HEK293T (cell line): ENCODE measurements at regions not wholly inside any gene's neighbourhood (a gene's known extent, or its start where the extent isn't known, plus 50 kb on each side); places are given as distances from the start of the nearest gene placed in this dataset.

ENCODE experiments used
- CTCF ChIA-PET: fragments of 350-600 bp; formaldehyde crosslinking; extraction: SDS; loops from one replicate; lab custom pipeline; 2021; ENCODE audit warnings: antibody characterized with exemption, inconsistent platforms; lab: Yijun Ruan, JAX
- POLR2A ChIA-PET: fragments of 350-600 bp; formaldehyde crosslinking; extraction: SDS; loops from one replicate; lab custom pipeline; 2020; ENCODE audit warnings: antibody characterized with exemption, inconsistent platforms; lab: Yijun Ruan, JAX
- DNase-seq: peaks from one replicate; pipeline ENCODE4 v3.0.0; 2012; ENCODE audit warnings: mixed read lengths; ENCODE audit errors: extremely low spot score
- ARNT ChIP-seq: fragments of 450-650 bp; IDR thresholded peaks from 2 replicates; pipeline ENCODE4 v1.6.1; 2017; ENCODE audit warnings: mild to moderate bottlenecking
- BHLHE40 ChIP-seq: fragments of 450-650 bp; IDR thresholded peaks from 2 replicates; pipeline ENCODE4 v1.6.1; 2016; ENCODE audit warnings: mild to moderate bottlenecking, moderate library complexity, borderline replicate concordance
- CTBP1 ChIP-seq: fragments of 450-650 bp; IDR thresholded peaks from 2 replicates; pipeline ENCODE4 v1.6.1; 2016; ENCODE audit warnings: borderline replicate concordance
- ELF4 ChIP-seq: fragments of 450-650 bp; IDR thresholded peaks from 2 replicates; pipeline ENCODE4 v1.6.1; 2017; ENCODE audit warnings: antibody characterized with exemption
- FOXA1 ChIP-seq: fragments of 450-650 bp; IDR thresholded peaks from 2 replicates; pipeline ENCODE4 v1.6.1; 2016; ENCODE audit warnings: mild to moderate bottlenecking
- FOXK2 ChIP-seq: fragments of 450-650 bp; IDR thresholded peaks from 2 replicates; pipeline ENCODE4 v1.6.1; 2016; ENCODE audit warnings: mild to moderate bottlenecking
- FOXM1 ChIP-seq: fragments of 450-650 bp; IDR thresholded peaks from 2 replicates; pipeline ENCODE4 v1.6.1; 2017; ENCODE audit warnings: mild to moderate bottlenecking, borderline replicate concordance
- HDGF ChIP-seq: fragments of 450-650 bp; IDR thresholded peaks from 2 replicates; pipeline ENCODE4 v1.6.1; 2017; ENCODE audit warnings: antibody characterized with exemption, borderline replicate concordance
- L3MBTL2 ChIP-seq: fragments of 450-650 bp; conservative IDR thresholded peaks from 2 replicates; pipeline ENCODE4 v1.6.1; 2016; ENCODE audit warnings: mild to moderate bottlenecking
- LEF1 ChIP-seq: fragments of 450-650 bp; IDR thresholded peaks from 2 replicates; pipeline ENCODE4 v1.6.1; 2017; ENCODE audit warnings: mild to moderate bottlenecking, borderline replicate concordance
- NFRKB ChIP-seq: fragments of 450-650 bp; IDR thresholded peaks from 2 replicates; pipeline ENCODE4 v1.6.1; 2016; ENCODE audit warnings: mild to moderate bottlenecking, moderate library complexity
- PKNOX1 ChIP-seq: fragments of 450-650 bp; IDR thresholded peaks from 2 replicates; pipeline ENCODE4 v1.6.1; 2016
- SP1 ChIP-seq: fragments of 450-650 bp; IDR thresholded peaks from 2 replicates; pipeline ENCODE4 v1.6.1; 2017
- SUZ12 ChIP-seq: fragments of 450-650 bp; IDR thresholded peaks from 2 replicates; pipeline ENCODE4 v1.6.1; 2016; ENCODE audit warnings: mild to moderate bottlenecking
- TARDBP ChIP-seq: fragments of 450-650 bp; IDR thresholded peaks from 2 replicates; pipeline ENCODE4 v1.6.1; 2016
- ZNF384 ChIP-seq: fragments of 450-650 bp; IDR thresholded peaks from 2 replicates; pipeline ENCODE4 v1.6.1; 2016

- POLR2A ChIA-PET = no interaction called here
- DNase-seq = no peak
- CTCF ChIA-PET = no interaction called here
- TF ChIP-seq ARNT (no peak), ZNF384 (no peak), NFRKB (no peak), LEF1 (no peak), SP1 (no peak), PKNOX1 (no peak), L3MBTL2 (no peak), FOXM1 (no peak), HDGF (no peak), CTBP1 (no peak), SUZ12 (no peak), FOXK2 (no peak), ELF4 (no peak), TARDBP (no peak), BHLHE40 (no peak), FOXA1 (no peak)
These were observed 83.2 kb upstream of the EIF5 start for GRCh38 chr14:103250874-103251273.

DNA sequence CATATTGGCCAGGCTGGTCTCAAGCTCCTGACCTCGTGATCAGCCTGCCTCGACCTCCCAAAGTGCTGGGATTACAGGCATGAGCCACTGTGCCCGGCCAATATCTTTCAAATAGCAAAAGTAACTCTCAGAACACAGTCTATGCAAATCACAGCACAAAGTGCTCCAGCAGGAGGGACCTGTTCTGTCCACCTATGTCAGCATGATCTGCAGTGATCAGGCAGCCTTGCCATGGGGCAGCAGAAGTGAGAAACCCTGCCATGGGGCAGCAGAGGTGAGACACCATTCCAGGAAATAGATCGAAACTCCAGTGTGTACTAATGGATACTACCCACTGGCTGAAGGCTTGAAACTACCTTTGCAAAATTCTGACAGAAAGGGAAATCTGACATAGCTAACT is 78.5 kb upstream of the EIF5 start:
- DNase-seq = no peak
- ChIA-PET CTCF (no interaction called here), POLR2A (no interaction called here)
- TF ChIP-seq FOXM1 = no peak
- TF ChIP-seq ARNT = no peak

DNA sequence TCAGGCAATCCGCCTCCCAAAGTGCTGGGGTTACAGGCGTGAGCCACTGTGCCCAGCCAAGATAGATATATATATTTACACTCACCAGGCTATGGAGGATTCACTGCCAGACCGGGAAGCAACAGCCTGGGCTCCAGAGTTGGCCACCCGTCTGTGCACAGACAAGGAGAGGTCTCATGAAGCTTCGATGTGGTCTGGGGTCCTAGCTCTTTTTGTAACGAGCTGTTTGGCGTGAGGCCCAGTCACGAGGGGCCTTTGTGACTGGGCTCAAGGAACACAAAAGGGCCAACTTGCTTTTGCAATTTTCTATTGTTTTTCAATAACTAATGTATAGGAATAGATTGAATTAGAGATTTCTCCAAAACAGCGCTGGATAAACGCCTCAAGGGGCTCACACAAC is 77.6 kb upstream of the EIF5 start:
- no peak for DNase-seq
- ChIA-PET CTCF (interaction anchor here (0.6 kb wide), 1 partner anchor 411 kb away, joined by 5 read pairs; no protein-coding TSS in a partner anchor), POLR2A (no interaction called here)
- TF ChIP-seq BHLHE40 (no peak), HDGF (no peak), PKNOX1 (no peak), SUZ12 (no peak), FOXK2 (no peak), CTBP1 (no peak), ZNF384 (no peak), ELF4 (no peak), FOXM1 (no peak), SP1 (no peak), LEF1 (no peak), ARNT (no peak)

DNA sequence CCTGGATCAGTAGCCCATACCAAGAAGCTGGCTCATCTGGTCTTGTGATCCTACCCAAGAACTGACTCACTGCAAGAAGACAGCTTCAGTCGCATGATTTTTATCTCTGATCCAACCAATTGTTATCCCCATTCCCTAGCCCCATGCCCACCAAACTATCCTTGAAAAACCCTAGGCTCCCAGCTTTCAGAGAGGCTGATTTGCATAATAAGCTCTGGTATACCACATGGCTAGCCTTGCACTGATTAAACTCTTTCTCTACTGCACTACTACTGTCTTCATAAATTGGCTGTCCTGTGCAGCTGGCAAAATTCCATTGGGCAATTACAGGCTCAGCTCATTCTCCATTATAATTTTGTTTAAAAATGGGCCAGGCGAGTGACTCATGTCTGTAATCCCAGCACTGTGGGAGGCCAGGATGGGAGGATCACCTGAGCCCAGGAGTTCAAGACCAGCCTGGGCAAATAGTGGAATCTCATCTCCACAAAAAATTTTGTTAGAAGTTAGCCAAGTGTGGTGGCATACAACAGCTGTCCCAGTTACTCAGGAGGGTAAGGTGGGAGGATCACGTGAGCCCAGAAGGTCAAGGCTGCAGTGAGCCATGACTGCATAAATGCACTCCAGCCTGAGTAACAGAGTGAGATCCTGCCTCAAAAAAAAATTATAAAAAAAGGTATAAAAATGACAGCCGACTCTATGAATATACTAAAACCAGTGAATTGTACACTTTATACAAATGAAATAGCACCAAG is 76.7 kb upstream of the EIF5 start:
- DNase-seq = no peak
- ChIA-PET CTCF (no interaction called here), POLR2A (no interaction called here)
- TF ChIP-seq ARNT (no peak), BHLHE40 (no peak), CTBP1 (no peak), SP1 (no peak), SUZ12 (no peak), FOXK2 (no peak), L3MBTL2 (no peak), LEF1 (no peak), PKNOX1 (no peak), ELF4 (no peak), NFRKB (no peak), FOXM1 (no peak), FOXA1 (no peak), TARDBP (no peak), HDGF (no peak), ZNF384 (no peak)

DNA sequence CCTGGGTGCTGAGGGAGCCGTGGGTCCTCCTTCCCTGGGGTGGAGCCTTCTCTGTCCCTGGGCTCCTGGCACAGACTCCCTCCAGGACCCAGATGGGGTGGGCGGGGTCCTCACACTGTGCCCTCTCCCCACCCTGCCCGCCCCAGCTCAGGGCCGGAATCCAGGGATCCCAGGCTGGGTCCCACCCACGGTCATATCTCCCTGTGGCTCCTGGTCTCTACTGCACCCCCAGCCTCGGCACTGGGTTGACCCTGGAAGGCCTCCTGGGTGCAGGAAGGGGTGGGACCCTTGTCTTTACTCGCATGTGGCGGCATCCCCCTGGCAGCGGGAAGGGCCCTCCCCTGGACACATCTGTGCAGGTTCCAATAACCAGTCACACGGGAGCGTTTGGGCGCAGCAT is 75.8 kb upstream of the EIF5 start:
- no peak for DNase-seq
- TF ChIP-seq SP1 (no peak), ARNT (no peak), TARDBP (no peak), ZNF384 (no peak), NFRKB (no peak), SUZ12 (no peak), HDGF (no peak), FOXK2 (no peak)
- POLR2A ChIA-PET = no interaction called here
- CTCF ChIA-PET = no interaction called here

DNA sequence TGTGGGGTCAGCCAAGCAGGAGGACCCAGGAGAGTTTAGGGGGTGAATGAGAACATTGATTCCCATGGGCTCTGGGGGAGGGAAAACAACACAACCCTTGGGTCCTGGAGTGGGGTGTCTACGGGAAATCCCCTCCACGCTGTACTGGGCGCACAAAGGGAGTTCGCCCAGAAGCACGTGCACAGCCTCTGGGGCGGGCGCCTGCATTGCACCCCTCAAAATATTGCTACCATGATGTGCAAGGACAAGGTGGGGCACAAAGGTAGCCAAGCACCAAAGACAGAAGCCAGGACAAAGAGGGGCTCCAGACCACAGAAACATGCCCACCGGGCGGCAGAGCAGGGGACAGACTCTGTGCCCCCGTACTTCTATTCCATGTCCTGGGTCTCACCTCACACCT is 74.9 kb upstream of the EIF5 start:
- POLR2A ChIA-PET = interaction anchor here (1.1 kb wide), 1 partner anchor 75 kb away, joined by 3 read pairs; the partner anchor contains the start of gene EIF5
- CTCF ChIA-PET = no interaction called here
- no peak for TF ChIP-seq L3MBTL2
- TF ChIP-seq ZNF384 = no peak
- no peak for TF ChIP-seq FOXM1
- no peak for TF ChIP-seq ARNT
- no peak for TF ChIP-seq HDGF
- no peak for TF ChIP-seq PKNOX1
- no peak for TF ChIP-seq SP1
- TF ChIP-seq TARDBP = no peak
- no peak for TF ChIP-seq SUZ12
- TF ChIP-seq BHLHE40 = no peak
- no peak for TF ChIP-seq CTBP1
- TF ChIP-seq ELF4 = no peak
- TF ChIP-seq FOXA1 = no peak
- TF ChIP-seq NFRKB = no peak
- no peak for TF ChIP-seq LEF1
- TF ChIP-seq FOXK2 = no peak
- no peak for DNase-seq
